ENCODE measurements at regions not wholly inside any gene's neighbourhood (a gene's known extent, or its start where the extent isn't known, plus 50 kb on each side); places are given as distances from the start of the nearest gene placed in this dataset.

GRCh38 chr2:16124881-16125613 is 184.7 kb downstream of the MYCN start:
- FAIRE-seq: no peak

- FAIRE-seq: no peak
These were observed 183.8 kb downstream of the MYCN start for GRCh38 chr2:16123856-16124780.

GRCh38 chr2:16123421-16123820 is 183.1 kb downstream of the MYCN start:
- FAIRE-seq: no peak

GRCh38 chr2:16122556-16122955 is 182.2 kb downstream of the MYCN start:
- FAIRE-seq: no peak

GRCh38 chr2:16121986-16122390 is 181.6 kb downstream of the MYCN start:
- FAIRE-seq: no peak

- no peak for FAIRE-seq
These were observed 181.1 kb downstream of the MYCN start for GRCh38 chr2:16121231-16121985.

- FAIRE-seq: no peak
These were observed 180.3 kb downstream of the MYCN start for GRCh38 chr2:16120591-16121180.

GRCh38 chr2:16119741-16120140 is 179.4 kb downstream of the MYCN start:
- FAIRE-seq: no peak

GRCh38 chr2:16118611-16119590 is 178.6 kb downstream of the MYCN start:
- FAIRE-seq: no peak

- no peak for FAIRE-seq
These were observed 177.7 kb downstream of the MYCN start for GRCh38 chr2:16117791-16118610.

- no peak for FAIRE-seq
These were observed 176.8 kb downstream of the MYCN start for GRCh38 chr2:16117021-16117700.

GRCh38 chr2:16115881-16116830 is 175.8 kb downstream of the MYCN start:
- no peak for FAIRE-seq

- FAIRE-seq: no peak
These were observed 174.9 kb downstream of the MYCN start for GRCh38 chr2:16115291-16115690.

GRCh38 chr2:16114836-16115235 is 174.5 kb downstream of the MYCN start:
- no peak for FAIRE-seq

- no peak for FAIRE-seq
These were observed 173.7 kb downstream of the MYCN start for GRCh38 chr2:16114070-16114469.

GRCh38 chr2:16113568-16113967 is 173.2 kb downstream of the MYCN start:
- FAIRE-seq: no peak

- FAIRE-seq: no peak
These were observed 172.7 kb downstream of the MYCN start for GRCh38 chr2:16112972-16113560.

GRCh38 chr2:16112251-16112971 is 172.1 kb downstream of the MYCN start:
- no peak for FAIRE-seq
